Parathyroid adenoma (tissue), 2 donors: ENCODE measurements at regions not wholly inside any gene's neighbourhood (a gene's known extent, or its start where the extent isn't known, plus 50 kb on each side); places are given as distances from the start of the nearest gene placed in this dataset.

Experiments used
- H2AFZ ChIP-seq: fragments of 300-600 bp; sonication (generic); one replicate; pipeline ENCODE4 v1.7.0; 2017; ENCODE audit warnings: antibody characterized with exemption, mild to moderate bottlenecking
- H3K27ac ChIP-seq: fragments of 300-600 bp; sonication (generic); one replicate; pipeline ENCODE4 v1.7.0; 2017
- H3K27me3 ChIP-seq: fragments of 300-600 bp; sonication (generic); one replicate; pipeline ENCODE4 v1.7.0; 2017; ENCODE audit warnings: low read length; ENCODE audit not compliant: control insufficient read depth, insufficient read depth
- H3K36me3 ChIP-seq: fragments of 300-600 bp; sonication (generic); one replicate; pipeline ENCODE4 v1.7.0; 2017; ENCODE audit warnings: low read length; ENCODE audit not compliant: control insufficient read depth, insufficient read depth
- H3K4me1 ChIP-seq: fragments of 300-600 bp; sonication (generic); one replicate; pipeline ENCODE4 v1.7.0; 2017; ENCODE audit warnings: control low read depth
- H3K4me2 ChIP-seq: fragments of 300-600 bp; sonication (generic); one replicate; pipeline ENCODE4 v1.7.0; 2017; ENCODE audit warnings: low read length
- H3K4me3 ChIP-seq: fragments of 300-600 bp; sonication (generic); one replicate; pipeline ENCODE4 v1.7.0; 2017; ENCODE audit warnings: low read depth, low read length
- H3K79me2 ChIP-seq: fragments of 300-600 bp; sonication (generic); one replicate; pipeline ENCODE4 v1.7.0; 2017; ENCODE audit warnings: control low read depth
- H3K9ac ChIP-seq: fragments of 300-600 bp; sonication (generic); one replicate; pipeline ENCODE4 v1.7.0; 2017; ENCODE audit warnings: mild to moderate bottlenecking
- H3K9me3 ChIP-seq: fragments of 300-600 bp; sonication (generic); one replicate; pipeline ENCODE4 v1.7.0; 2017; ENCODE audit warnings: low read length; ENCODE audit not compliant: control insufficient read depth
- CTCF ChIP-seq: fragments of 300-600 bp; sonication (generic); IDR thresholded peaks from one replicate; pipeline ENCODE4 v1.7.0; 2017; ENCODE audit warnings: antibody characterized with exemption, mild to moderate bottlenecking
- donor health status: primary hyperparathyroidism.

- Histone ChIP-seq H3K9ac (no peak overlapping the region), H3K79me2 (no peaks in the 10 kb centered on the region), H2AFZ (no peak overlapping the region), H3K9me3 (no peaks in the 10 kb centered on the region), H3K4me2 (no peak overlapping the region), H3K36me3 (peaks cover 4% of the 10 kb centered on the region), H3K4me1 (no peaks in the 10 kb centered on the region), H3K4me3 (no peak overlapping the region), H3K27ac (no peak overlapping the region), H3K27me3 (no peaks in the 10 kb centered on the region)
- no peak for TF ChIP-seq CTCF
Measured at GRCh38 chr13:80265348-80265747, 75.6 kb downstream of the SPRY2 start.

DNA sequence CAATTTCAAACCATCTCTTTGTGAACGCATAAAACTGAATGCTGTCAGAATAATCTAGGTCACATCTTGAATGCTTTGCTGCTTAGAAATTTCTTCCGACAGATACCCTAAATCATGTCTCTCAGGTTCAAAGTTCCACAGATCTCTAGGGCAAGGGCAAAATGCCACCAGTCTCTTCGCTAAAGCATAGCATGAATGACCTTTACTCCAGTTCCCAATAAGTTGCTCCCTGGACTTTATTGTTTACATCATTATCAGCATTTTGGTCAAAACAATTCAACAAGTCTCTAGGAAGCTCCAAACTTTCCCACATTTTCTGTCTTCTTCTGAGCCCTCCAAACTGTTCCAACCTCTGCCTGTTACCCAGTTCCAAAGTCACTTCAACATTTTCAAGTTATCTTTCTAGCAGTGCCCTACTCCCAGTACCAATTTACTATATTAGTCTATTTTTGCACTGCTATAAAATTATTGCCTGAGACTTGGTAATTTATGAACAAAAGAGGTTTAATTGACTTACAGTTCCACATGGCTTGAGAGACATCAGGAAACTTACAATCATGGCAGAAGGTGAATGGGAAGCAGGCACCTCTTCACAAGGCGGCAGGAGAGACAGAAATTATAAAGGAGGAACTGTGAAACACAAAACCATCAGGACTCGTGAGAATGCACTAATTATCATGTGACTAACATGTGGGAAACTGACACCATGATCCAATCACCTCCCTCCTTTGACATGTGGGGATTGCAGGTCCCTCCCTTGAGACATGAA is 77.0 kb downstream of the SPRY2 start:
- peaks cover 4% of the 10 kb centered on the region for H3K36me3 ChIP-seq
- TF ChIP-seq CTCF = no peak
- H3K4me2 ChIP-seq = no peak overlapping the region
- H3K79me2 ChIP-seq = no peaks in the 10 kb centered on the region
- H3K9me3 ChIP-seq = no peaks in the 10 kb centered on the region
- no peaks in the 10 kb centered on the region for H3K4me1 ChIP-seq
- no peak overlapping the region for H3K4me3 ChIP-seq
- no peak overlapping the region for H2AFZ ChIP-seq
- H3K27ac ChIP-seq = no peak overlapping the region
- H3K27me3 ChIP-seq = no peaks in the 10 kb centered on the region
- no peak overlapping the region for H3K9ac ChIP-seq

DNA sequence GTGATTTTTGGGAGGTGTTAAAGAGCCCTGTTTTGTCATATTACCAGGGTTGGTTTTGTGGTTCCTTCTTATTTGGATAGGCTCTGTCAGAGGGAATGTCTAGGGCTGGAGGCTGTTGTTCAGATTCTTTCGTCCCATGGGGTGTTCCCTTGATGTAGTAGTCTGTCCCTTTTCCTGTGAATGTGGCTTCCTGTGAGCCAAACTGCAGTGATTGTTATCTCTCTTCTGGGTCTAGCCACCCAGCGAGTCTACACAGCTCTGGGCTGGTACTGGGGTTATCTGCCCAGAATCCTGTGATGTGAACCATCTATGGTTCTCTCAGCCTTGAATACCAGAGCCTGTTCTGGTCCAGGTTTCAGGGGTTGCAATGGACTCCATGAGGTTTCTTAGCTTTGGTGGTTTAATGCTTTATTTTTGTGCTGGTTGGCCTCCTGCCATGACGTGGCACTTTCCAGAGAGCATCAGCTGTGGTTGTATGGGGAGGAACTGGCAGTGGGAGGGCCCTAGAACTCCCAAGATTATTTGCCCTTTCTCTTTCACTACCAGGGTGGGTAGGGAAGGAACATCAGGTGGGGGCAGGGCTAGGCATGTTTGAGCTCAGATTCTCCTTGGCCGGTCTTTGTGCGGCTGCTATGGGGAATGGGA is 78.8 kb downstream of the SPRY2 start:
- H3K9ac ChIP-seq = no peak overlapping the region
- H3K27ac ChIP-seq = no peak overlapping the region
- H3K4me3 ChIP-seq = no peak overlapping the region
- no peaks in the 10 kb centered on the region for H3K27me3 ChIP-seq
- H3K4me2 ChIP-seq = no peak overlapping the region
- H3K4me1 ChIP-seq = no peaks in the 10 kb centered on the region
- H3K9me3 ChIP-seq = no peaks in the 10 kb centered on the region
- H3K36me3 ChIP-seq = peaks cover 4% of the 10 kb centered on the region
- no peaks in the 10 kb centered on the region for H3K79me2 ChIP-seq
- H2AFZ ChIP-seq = no peak overlapping the region
- TF ChIP-seq CTCF = no peak

DNA sequence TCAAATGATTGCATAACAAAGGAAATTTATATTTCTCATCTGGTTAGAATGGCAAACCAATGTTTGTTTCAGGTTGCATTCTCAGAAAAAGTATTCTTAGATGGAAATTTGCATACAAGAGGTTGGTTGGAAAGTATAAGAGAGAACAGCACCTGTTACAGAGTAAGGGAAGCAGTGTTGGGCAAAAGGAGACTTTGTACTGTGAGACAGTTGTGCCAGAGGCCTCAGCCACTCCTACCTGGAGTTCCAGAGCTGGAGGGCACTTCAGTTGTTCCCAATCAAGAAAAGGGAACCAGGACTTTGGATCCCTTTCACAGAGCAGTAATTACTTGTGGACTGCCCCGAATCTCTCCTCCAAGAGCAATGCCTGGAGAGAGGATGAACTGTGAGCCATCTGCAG is 81.8 kb downstream of the SPRY2 start:
- Histone ChIP-seq H3K9me3 (no peaks in the 10 kb centered on the region), H3K27ac (no peak overlapping the region), H3K4me2 (no peak overlapping the region), H2AFZ (no peak overlapping the region), H3K36me3 (no peaks in the 10 kb centered on the region), H3K27me3 (no peaks in the 10 kb centered on the region), H3K4me1 (no peaks in the 10 kb centered on the region), H3K4me3 (no peak overlapping the region), H3K9ac (no peak overlapping the region), H3K79me2 (no peaks in the 10 kb centered on the region)
- TF ChIP-seq CTCF = no peak
